Activated CD8-positive, alpha-beta T cell treated with anti-CD3 and anti-CD28 coated beads for 36 hours (primary cell): ENCODE measurements at regions not wholly inside any gene's neighbourhood (a gene's known extent, or its start where the extent isn't known, plus 50 kb on each side); places are given as distances from the start of the nearest gene placed in this dataset.
A peak's percentile ranks its signal among the peaks of the same experiment; 100 is the strongest.

Source experiments
- ATAC-seq: fragments of 200-7000 bp; cut with Tn5 transposase; one replicate; pipeline ENCODE4 v1.10.0; 2021; ENCODE audit warnings: mild to moderate bottlenecking, moderate library complexity
- CTCF ChIA-PET: fragments of 350-600 bp; sonication (Branson Sonifier 250); formaldehyde crosslinking; loops from one replicate; lab custom pipeline; 2021; ENCODE audit warnings: antibody characterized with exemption; lab: Charles Lee
- POLR2A ChIA-PET: fragments of 350-600 bp; sonication (Branson Sonifier 250); formaldehyde crosslinking; loops from one replicate; lab custom pipeline; 2021; ENCODE audit warnings: antibody characterized with exemption; lab: Charles Lee
- DNase-seq: peaks from one replicate; pipeline ENCODE4 v3.0.0-alpha.2; 2020
- H3K27ac Mint-ChIP-seq: one replicate; pipeline ENCODE4 v1.8.0; 2021; ENCODE audit warnings: mild to moderate bottlenecking, mixed read lengths
- H3K27me3 Mint-ChIP-seq: one replicate; pipeline ENCODE4 v1.8.0; 2021; ENCODE audit warnings: mixed read lengths
- H3K36me3 Mint-ChIP-seq: one replicate; pipeline ENCODE4 v1.8.0; 2021; ENCODE audit warnings: low read depth, mixed read lengths
- H3K4me1 Mint-ChIP-seq: one replicate; pipeline ENCODE4 v1.8.0; 2021; ENCODE audit warnings: low read depth, mixed read lengths
- H3K4me3 Mint-ChIP-seq: one replicate; pipeline ENCODE4 v1.8.0; 2021; ENCODE audit warnings: mild to moderate bottlenecking, moderate library complexity, mixed read lengths
- H3K9me3 Mint-ChIP-seq: one replicate; pipeline ENCODE4 v1.8.0; 2021; ENCODE audit warnings: mixed read lengths
- intact Hi-C: fragments of 100-400 bp; cut with micrococcal nuclease; formaldehyde crosslinking; loops from one replicate; pipeline ENCODE4 v1.10.0; 2022
- TF ChIP-seq, protein P1 (sequence below): fragments of 200-600 bp; IDR thresholded peaks from one replicate; pipeline ENCODE4 v1.8.0; 2022; ENCODE audit warnings: antibody characterized with exemption, mild to moderate bottlenecking

DNA sequence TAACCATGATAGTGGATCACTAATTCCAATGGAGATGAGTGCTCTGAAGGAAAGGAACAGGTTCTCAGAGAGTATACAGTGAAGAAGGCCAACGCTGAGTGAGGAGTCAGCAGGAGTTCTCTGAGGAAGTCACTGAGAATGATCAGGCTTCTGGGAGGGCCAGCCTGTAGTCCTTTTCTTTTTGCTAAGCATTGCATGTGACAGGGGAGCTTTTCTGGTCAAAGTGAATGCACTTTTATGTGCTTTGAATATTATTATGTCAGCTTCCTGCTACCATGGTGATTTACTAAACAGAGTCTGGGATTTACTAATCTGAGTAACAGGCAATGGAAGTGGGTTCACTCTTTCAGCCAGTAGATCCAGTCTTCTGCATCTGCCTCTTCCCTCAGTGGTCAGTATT, 81.1 kb upstream of the SERP2 start:
- no peaks in the 10 kb centered on the region for H3K36me3 Mint-ChIP-seq
- H3K27ac Mint-ChIP-seq: no peak overlapping the region
- TF ChIP-seq, protein P1, sequence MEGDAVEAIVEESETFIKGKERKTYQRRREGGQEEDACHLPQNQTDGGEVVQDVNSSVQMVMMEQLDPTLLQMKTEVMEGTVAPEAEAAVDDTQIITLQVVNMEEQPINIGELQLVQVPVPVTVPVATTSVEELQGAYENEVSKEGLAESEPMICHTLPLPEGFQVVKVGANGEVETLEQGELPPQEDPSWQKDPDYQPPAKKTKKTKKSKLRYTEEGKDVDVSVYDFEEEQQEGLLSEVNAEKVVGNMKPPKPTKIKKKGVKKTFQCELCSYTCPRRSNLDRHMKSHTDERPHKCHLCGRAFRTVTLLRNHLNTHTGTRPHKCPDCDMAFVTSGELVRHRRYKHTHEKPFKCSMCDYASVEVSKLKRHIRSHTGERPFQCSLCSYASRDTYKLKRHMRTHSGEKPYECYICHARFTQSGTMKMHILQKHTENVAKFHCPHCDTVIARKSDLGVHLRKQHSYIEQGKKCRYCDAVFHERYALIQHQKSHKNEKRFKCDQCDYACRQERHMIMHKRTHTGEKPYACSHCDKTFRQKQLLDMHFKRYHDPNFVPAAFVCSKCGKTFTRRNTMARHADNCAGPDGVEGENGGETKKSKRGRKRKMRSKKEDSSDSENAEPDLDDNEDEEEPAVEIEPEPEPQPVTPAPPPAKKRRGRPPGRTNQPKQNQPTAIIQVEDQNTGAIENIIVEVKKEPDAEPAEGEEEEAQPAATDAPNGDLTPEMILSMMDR: no peak
- ChIA-PET CTCF (interaction anchor here (1.0 kb wide), 1 partner anchor 12 kb away, joined by 3 read pairs; no protein-coding TSS in a partner anchor), POLR2A (no interaction called here)
- H3K9me3 Mint-ChIP-seq: peaks cover 2% of the 10 kb centered on the region
- H3K4me1 Mint-ChIP-seq: peaks cover 23% of the 10 kb centered on the region
- DNase-seq (no peak), ATAC-seq (no peak)
- H3K27me3 Mint-ChIP-seq: peaks cover 9% of the 10 kb centered on the region
- H3K4me3 Mint-ChIP-seq: no peak overlapping the region
- intact Hi-C loops: no loop called here

DNA sequence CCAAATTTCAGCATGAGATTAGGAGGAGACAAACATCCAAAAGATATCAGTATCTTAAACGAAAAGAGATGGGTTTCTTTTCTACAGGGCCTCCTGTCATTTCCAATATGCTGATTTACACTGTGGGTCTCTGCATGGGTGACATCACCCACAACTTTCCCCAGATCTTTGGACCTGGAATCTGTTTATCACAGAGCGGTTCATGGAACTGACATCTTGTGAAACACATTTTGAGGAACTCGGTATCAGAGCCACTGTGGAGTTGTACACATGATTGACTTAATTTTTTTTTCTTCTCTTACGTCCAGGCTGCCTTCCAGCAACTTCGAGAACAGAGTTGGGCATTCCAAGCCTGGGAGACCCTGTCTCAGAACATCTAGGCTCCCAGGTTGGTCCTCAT, 80.2 kb upstream of the SERP2 start:
- TF ChIP-seq, protein P1: no peak
- peak overlapping the region; percentile 55 for H3K27ac Mint-ChIP-seq
- ATAC-seq (no peak), DNase-seq (no peak)
- peaks cover 2% of the 10 kb centered on the region for H3K9me3 Mint-ChIP-seq
- CTCF ChIA-PET: interaction anchor here (1.0 kb wide), 1 partner anchor 13 kb away, joined by 3 read pairs; no protein-coding TSS in a partner anchor
- peaks cover 9% of the 10 kb centered on the region for H3K27me3 Mint-ChIP-seq
- peaks cover 23% of the 10 kb centered on the region for H3K4me1 Mint-ChIP-seq
- H3K36me3 Mint-ChIP-seq: no peaks in the 10 kb centered on the region
- POLR2A ChIA-PET: no interaction called here
- H3K4me3 Mint-ChIP-seq: no peak overlapping the region
- intact Hi-C loops: no loop called here

DNA sequence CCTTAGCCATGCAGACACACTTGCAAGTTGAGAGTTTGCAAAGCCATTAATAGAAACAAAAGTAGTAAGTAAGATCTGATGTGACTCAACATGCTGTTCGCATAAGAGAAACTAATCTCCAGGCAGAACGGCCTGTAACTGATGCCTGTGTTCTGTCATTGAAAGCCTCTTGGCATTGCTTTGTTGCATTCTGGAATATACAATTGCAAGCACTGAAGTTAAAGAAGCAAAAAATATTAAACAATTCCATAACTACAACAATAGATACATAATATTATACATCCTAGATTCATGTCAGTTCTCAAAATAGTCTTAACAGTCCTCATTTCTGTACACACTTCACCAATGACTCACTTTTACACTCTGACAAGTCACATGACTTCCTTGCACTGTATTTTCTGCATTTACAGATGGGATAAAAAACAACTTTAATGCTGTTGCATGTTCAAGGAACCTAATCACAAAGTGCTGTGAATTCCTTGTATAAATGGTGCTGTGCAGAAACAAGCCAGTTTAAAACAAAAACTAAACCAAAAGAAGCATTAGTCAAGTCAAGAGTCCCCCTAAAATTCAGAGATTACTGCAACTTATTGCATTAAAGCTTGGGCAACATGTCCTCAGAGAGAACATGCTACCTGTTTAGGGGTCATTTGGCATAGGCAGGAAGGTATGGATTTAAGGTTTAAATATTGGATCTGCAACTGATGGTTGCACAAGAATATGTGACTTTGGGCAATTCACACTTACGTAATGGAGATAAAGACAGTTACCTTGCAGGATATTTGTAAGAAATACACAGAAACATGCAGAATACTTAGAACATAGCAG, 79.5 kb upstream of the SERP2 start:
- DNase-seq: no peak
- Mint-ChIP-seq H3K4me1 (peaks cover 23% of the 10 kb centered on the region), H3K9me3 (peaks cover 2% of the 10 kb centered on the region), H3K36me3 (no peaks in the 10 kb centered on the region), H3K27ac (peak overlapping the region; percentile 55), H3K27me3 (peaks cover 9% of the 10 kb centered on the region), H3K4me3 (no peak overlapping the region)
- intact Hi-C loops: no loop called here
- POLR2A ChIA-PET: no interaction called here
- ATAC-seq: peak; percentile 66
- CTCF ChIA-PET: no interaction called here
- TF ChIP-seq, protein P1: no peak

DNA sequence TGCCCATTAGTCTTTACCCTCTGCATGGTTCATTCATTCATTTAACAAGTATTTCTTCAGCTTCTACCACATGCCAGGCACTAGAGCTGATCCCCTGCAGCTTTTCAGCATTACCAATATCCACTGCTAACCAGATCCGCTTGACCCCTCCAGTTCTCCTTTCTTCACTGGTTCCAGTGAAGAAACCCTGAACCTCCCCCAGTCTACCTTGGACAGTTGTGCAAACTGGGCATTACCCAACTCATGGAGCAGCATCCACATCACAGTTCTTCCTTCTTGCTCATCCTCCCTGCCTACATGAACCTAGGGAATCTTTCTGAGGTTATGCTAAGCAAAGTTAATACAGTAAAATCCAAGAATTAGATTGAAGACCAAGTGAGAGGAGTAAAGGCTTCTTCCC, 78.7 kb upstream of the SERP2 start:
- intact Hi-C loops: no loop called here
- peaks cover 23% of the 10 kb centered on the region for H3K4me1 Mint-ChIP-seq
- H3K4me3 Mint-ChIP-seq: no peak overlapping the region
- no peaks in the 10 kb centered on the region for H3K36me3 Mint-ChIP-seq
- ATAC-seq (no peak), DNase-seq (no peak)
- TF ChIP-seq, protein P1: no peak
- POLR2A ChIA-PET: no interaction called here
- H3K27me3 Mint-ChIP-seq: peaks cover 8% of the 10 kb centered on the region
- no peak overlapping the region for H3K27ac Mint-ChIP-seq
- H3K9me3 Mint-ChIP-seq: peaks cover 2% of the 10 kb centered on the region
- CTCF ChIA-PET: interaction anchor here (0.7 kb wide), 1 partner anchor 133 kb away, joined by 3 read pairs; no protein-coding TSS in a partner anchor

- Mint-ChIP-seq H3K4me1 (peaks cover 34% of the 10 kb centered on the region), H3K9me3 (peaks cover under 1% of the 10 kb centered on the region), H3K36me3 (no peaks in the 10 kb centered on the region), H3K27ac (no peak overlapping the region), H3K27me3 (peaks cover 3% of the 10 kb centered on the region), H3K4me3 (no peak overlapping the region)
- no peak for ATAC-seq
- ChIA-PET CTCF (no interaction called here), POLR2A (interaction anchor here (0.6 kb wide), 1 partner anchor 1900 kb away, joined by 4 read pairs; no protein-coding TSS in a partner anchor)
- no peak for DNase-seq
- TF ChIP-seq, protein P1: no peak
- intact Hi-C loops: no loop called here
Observed at GRCh38 chr13:44296856-44297255, 76.8 kb upstream of the SERP2 start.
